ENCODE measurements at regions not wholly inside any gene's neighbourhood (a gene's known extent, or its start where the extent isn't known, plus 50 kb on each side); places are given as distances from the start of the nearest gene placed in this dataset.

DNA sequence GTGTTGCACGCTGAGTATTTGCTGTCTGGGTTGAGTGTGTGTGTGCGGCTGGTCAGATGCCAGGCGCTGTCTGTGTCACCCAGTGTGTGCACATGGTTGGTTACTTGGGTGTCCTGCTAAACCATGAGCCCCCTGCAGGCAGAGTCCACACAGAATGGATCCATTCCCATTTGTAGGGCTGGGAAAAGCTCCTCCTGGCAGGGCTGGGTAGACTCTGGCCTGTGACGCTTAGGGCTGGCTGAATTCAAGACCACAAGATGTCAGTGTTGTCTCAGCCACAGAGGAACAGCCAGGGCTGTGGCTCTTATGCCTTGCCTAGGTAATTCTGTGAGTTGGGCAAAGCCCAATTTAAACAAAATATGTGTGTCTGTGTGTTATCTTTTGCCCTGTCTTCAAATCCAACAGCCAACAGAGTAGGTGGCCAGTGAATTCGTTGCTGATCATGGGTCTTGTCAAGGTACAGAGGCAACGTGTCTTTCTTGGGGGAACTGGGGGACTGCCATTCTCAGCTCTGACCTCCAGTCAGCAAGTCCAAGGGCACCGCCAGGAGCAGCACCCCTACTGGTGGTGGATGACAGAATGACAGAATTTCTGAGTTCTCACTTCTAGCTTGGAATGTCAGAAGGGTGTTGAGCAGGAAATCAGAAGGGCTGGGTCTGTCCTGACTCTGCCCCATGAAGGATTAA is 285.1 kb downstream of the CCSER2 start:
- TF ChIP-seq, protein P1, sequence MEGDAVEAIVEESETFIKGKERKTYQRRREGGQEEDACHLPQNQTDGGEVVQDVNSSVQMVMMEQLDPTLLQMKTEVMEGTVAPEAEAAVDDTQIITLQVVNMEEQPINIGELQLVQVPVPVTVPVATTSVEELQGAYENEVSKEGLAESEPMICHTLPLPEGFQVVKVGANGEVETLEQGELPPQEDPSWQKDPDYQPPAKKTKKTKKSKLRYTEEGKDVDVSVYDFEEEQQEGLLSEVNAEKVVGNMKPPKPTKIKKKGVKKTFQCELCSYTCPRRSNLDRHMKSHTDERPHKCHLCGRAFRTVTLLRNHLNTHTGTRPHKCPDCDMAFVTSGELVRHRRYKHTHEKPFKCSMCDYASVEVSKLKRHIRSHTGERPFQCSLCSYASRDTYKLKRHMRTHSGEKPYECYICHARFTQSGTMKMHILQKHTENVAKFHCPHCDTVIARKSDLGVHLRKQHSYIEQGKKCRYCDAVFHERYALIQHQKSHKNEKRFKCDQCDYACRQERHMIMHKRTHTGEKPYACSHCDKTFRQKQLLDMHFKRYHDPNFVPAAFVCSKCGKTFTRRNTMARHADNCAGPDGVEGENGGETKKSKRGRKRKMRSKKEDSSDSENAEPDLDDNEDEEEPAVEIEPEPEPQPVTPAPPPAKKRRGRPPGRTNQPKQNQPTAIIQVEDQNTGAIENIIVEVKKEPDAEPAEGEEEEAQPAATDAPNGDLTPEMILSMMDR (IDR thresholded peaks at IDR 0.05): no peak
- no peak for TF ChIP-seq POLR2A (IDR thresholded peaks at IDR 0.05)

All from lower leg skin (tissue), 3 donors.